ENCODE measurements at regions not wholly inside any gene's neighbourhood (a gene's known extent, or its start where the extent isn't known, plus 50 kb on each side); places are given as distances from the start of the nearest gene placed in this dataset.

- Histone ChIP-seq H3K4me1 (no peaks in the 10 kb centered on the region), H3K4me3 (no peak overlapping the region), H3K36me3 (no peaks in the 10 kb centered on the region), H3K27me3 (no peaks in the 10 kb centered on the region), H3K9me3 (no peaks in the 10 kb centered on the region), H3K27ac (no peak overlapping the region)
- no peak for DNase-seq
- ATAC-seq = no peak
- no peak for TF ChIP-seq CTCF (IDR thresholded peaks at IDR 0.05)
- intact Hi-C loops (cut with DNase I) = no loop called here
These were observed 232.3 kb upstream of the RPS6KA3 start for GRCh38 chrX:20498851-20499635.

GRCh38 chrX:20495575-20495974, 228.9 kb upstream of the RPS6KA3 start:
- DNase-seq = no peak
- no peaks in the 10 kb centered on the region for H3K4me1 ChIP-seq
- H3K27ac ChIP-seq = no peak overlapping the region
- H3K27me3 ChIP-seq = no peaks in the 10 kb centered on the region
- no peak for TF ChIP-seq CTCF (IDR thresholded peaks at IDR 0.05)
- H3K4me3 ChIP-seq = no peak overlapping the region
- H3K9me3 ChIP-seq = no peaks in the 10 kb centered on the region
- no peaks in the 10 kb centered on the region for H3K36me3 ChIP-seq
- ATAC-seq = no peak
- intact Hi-C loops (cut with DNase I) = no loop called here

- H3K9me3 ChIP-seq = no peaks in the 10 kb centered on the region
- ATAC-seq (no peak), DNase-seq (no peak)
- H3K4me1 ChIP-seq = no peaks in the 10 kb centered on the region
- H3K27me3 ChIP-seq = no peaks in the 10 kb centered on the region
- H3K4me3 ChIP-seq = no peak overlapping the region
- no peak for TF ChIP-seq CTCF (IDR thresholded peaks at IDR 0.05)
- intact Hi-C loops (cut with DNase I) = no loop called here
- H3K36me3 ChIP-seq = no peaks in the 10 kb centered on the region
- H3K27ac ChIP-seq = no peak overlapping the region
These were observed 221.8 kb upstream of the RPS6KA3 start for GRCh38 chrX:20488473-20488872.

GRCh38 chrX:20487227-20487626, 220.5 kb upstream of the RPS6KA3 start:
- intact Hi-C loops (cut with DNase I) = no loop called here
- Histone ChIP-seq H3K9me3 (no peaks in the 10 kb centered on the region), H3K4me3 (no peak overlapping the region), H3K27me3 (no peaks in the 10 kb centered on the region), H3K4me1 (no peaks in the 10 kb centered on the region), H3K27ac (no peak overlapping the region), H3K36me3 (no peaks in the 10 kb centered on the region)
- no peak for DNase-seq
- no peak for TF ChIP-seq CTCF (IDR thresholded peaks at IDR 0.05)
- ATAC-seq = no peak

GRCh38 chrX:20481632-20482031, 214.9 kb upstream of the RPS6KA3 start:
- H3K27ac ChIP-seq = no peak overlapping the region
- ATAC-seq (no peak), DNase-seq (no peak)
- H3K9me3 ChIP-seq = no peaks in the 10 kb centered on the region
- TF ChIP-seq CTCF (IDR thresholded peaks at IDR 0.05) = no peak
- no peaks in the 10 kb centered on the region for H3K27me3 ChIP-seq
- intact Hi-C loops (cut with DNase I) = no loop called here
- H3K4me1 ChIP-seq = no peaks in the 10 kb centered on the region
- H3K36me3 ChIP-seq = no peaks in the 10 kb centered on the region
- no peak overlapping the region for H3K4me3 ChIP-seq

- TF ChIP-seq CTCF (IDR thresholded peaks at IDR 0.05) = no peak
- no peak for DNase-seq
- no peak overlapping the region for H3K4me3 ChIP-seq
- no peaks in the 10 kb centered on the region for H3K9me3 ChIP-seq
- intact Hi-C loops (cut with DNase I) = no loop called here
- ATAC-seq = no peak
- H3K27ac ChIP-seq = no peak overlapping the region
- H3K27me3 ChIP-seq = no peaks in the 10 kb centered on the region
- H3K36me3 ChIP-seq = no peaks in the 10 kb centered on the region
- H3K4me1 ChIP-seq = no peaks in the 10 kb centered on the region
These were observed 213.2 kb upstream of the RPS6KA3 start for GRCh38 chrX:20479896-20480295.

Measured in upper lobe of right lung (tissue), 1 donor.